ENCODE measurements at regions not wholly inside any gene's neighbourhood (a gene's known extent, or its start where the extent isn't known, plus 50 kb on each side); places are given as distances from the start of the nearest gene placed in this dataset.

DNA sequence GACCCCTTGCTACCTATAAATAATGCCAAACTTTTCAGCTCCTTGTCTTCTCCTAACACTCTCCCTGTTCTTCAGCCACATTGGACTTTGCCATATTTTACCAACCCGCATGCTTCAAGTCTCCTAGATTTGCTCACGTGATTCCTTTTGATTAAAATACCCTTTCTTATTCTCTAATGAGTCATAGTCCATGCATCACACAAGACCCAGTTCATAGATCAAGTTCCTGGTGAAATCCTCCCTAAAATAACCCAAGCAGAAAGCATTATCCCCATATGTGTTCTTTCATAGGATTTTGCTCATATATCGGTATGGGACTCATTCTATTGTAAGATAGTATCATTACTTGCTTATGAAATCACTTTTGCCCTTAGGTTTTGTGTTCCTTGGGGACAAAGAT, 108.9 kb upstream of the STXBP5 start:
- TF ChIP-seq POLR2A (IDR thresholded peaks at IDR 0.05), result no peak
- TF ChIP-seq, protein P1, sequence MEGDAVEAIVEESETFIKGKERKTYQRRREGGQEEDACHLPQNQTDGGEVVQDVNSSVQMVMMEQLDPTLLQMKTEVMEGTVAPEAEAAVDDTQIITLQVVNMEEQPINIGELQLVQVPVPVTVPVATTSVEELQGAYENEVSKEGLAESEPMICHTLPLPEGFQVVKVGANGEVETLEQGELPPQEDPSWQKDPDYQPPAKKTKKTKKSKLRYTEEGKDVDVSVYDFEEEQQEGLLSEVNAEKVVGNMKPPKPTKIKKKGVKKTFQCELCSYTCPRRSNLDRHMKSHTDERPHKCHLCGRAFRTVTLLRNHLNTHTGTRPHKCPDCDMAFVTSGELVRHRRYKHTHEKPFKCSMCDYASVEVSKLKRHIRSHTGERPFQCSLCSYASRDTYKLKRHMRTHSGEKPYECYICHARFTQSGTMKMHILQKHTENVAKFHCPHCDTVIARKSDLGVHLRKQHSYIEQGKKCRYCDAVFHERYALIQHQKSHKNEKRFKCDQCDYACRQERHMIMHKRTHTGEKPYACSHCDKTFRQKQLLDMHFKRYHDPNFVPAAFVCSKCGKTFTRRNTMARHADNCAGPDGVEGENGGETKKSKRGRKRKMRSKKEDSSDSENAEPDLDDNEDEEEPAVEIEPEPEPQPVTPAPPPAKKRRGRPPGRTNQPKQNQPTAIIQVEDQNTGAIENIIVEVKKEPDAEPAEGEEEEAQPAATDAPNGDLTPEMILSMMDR (IDR thresholded peaks at IDR 0.05), result no peak
